Esophagus muscularis mucosa (tissue), 4 donors: ENCODE measurements at regions not wholly inside any gene's neighbourhood (a gene's known extent, or its start where the extent isn't known, plus 50 kb on each side); places are given as distances from the start of the nearest gene placed in this dataset.

Experiments
- CTCF ChIP-seq, 3 experiments: fragments of 200-600 bp in 2 of 3; fragments of 450-650 bp in 1 of 3; sonication (generic) in 2 of 3; IDR thresholded peaks; one replicate each; pipeline ENCODE4 v1.5.1; 2017 to 2019; ENCODE audit warnings: antibody characterized with exemption in 3 of 3, mild to moderate bottlenecking in 2 of 3, moderate library complexity in 1 of 3
- EP300 ChIP-seq: sonication (generic); formaldehyde crosslinking; IDR thresholded peaks from one replicate; pipeline ENCODE4 v1.6.1; 2017; ENCODE audit warnings: antibody characterized with exemption
- POLR2A ChIP-seq: fragments of 450-650 bp; IDR thresholded peaks from one replicate; pipeline ENCODE4 v1.6.1; 2017; ENCODE audit warnings: antibody characterized with exemption, moderate library complexity, mild to moderate bottlenecking, low read depth
- POLR2AphosphoS5 ChIP-seq, 2 donors: sonication (generic); formaldehyde crosslinking; IDR thresholded peaks; one replicate each; pipeline ENCODE4 v1.6.1; 2017; ENCODE audit warnings: antibody characterized with exemption in 2 of 2

DNA sequence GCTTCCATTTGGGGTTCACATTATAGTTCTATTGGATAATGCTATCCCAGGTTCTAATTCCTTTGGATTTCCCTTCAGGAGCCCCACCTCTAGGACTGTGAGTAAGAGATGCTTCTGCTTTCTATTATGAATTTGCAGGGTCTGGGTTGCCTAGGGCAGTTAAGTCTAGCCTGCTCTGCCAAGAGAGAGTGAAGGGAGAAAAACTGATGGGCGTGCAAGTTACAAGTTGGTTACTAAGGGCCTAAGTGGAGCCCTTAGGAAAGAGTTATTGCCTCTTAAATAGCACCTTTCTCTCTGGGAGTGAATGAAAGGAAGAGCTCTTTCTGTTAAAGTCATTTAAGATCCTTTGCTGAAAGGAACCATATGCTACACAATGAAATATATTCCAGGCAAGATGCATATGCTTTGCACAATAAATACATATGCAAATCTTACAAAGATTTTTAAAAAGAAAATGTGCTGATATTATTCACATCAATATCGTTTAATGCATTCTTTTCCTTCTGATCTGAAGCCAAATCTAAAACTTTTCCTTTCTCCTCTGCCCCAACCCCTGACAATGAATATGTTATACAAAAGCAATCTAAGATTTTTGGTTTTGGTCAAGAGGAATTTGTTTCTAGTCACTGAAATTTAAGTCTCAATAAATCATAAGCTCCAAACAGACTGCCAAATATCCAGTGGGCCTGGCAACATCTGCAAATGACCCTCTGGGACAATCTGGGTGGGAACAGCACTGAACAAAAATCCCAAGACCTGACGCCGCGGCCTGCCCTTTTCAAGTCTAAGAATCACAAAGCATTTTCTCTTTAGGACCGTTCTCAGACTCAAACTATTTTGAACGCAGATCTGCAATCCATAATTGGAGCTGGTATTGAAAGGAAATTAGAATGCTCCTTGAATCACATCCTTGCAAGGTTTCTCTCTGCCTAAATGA lies 586.7 kb downstream of the ETNK1 start:
- TF ChIP-seq POLR2AphosphoS5 (IDR thresholded peaks at IDR 0.05), result no peak
- no peak for TF ChIP-seq POLR2A
- no peak for TF ChIP-seq CTCF (IDR thresholded peaks at IDR 0.05)
- TF ChIP-seq EP300, result no peak
